CD4-positive, alpha-beta T cell (primary cell): ENCODE measurements at regions not wholly inside any gene's neighbourhood (a gene's known extent, or its start where the extent isn't known, plus 50 kb on each side); places are given as distances from the start of the nearest gene placed in this dataset.

Experiments used
- ATAC-seq: fragments of 200-7000 bp; cut with Tn5 transposase; one replicate; pipeline ENCODE4 v1.10.0; 2022; ENCODE audit warnings: mild to moderate bottlenecking; ENCODE audit not compliant: poor library complexity
- CTCF ChIA-PET: fragments of 350-600 bp; sonication (Branson Sonifier 250); formaldehyde crosslinking; loops from one replicate; lab custom pipeline; 2021; ENCODE audit warnings: antibody characterized with exemption, inconsistent platforms; lab: Charles Lee
- POLR2A ChIA-PET: fragments of 350-600 bp; sonication (Branson Sonifier 250); formaldehyde crosslinking; loops from one replicate; lab custom pipeline; 2021; ENCODE audit warnings: antibody characterized with exemption, inconsistent platforms; lab: Charles Lee
- DNase-seq, 14 experiments: peaks; one replicate each; pipeline ENCODE4 v3.0.0-alpha.2; 2013 to 2020; ENCODE audit warnings: mixed read lengths in 2 of 14
- H3K27ac ChIP-seq, 2 donors: one replicate each; pipeline versions ENCODE4 v1.5.1 to v1.7.0; 2013; ENCODE audit warnings: low read length in 2 of 2, low read depth in 1 of 2, mild to moderate bottlenecking in 1 of 2
- H3K27me3 ChIP-seq, 2 experiments: 1 replicate in 1 of 2; 2 replicates in 1 of 2; pipeline versions ENCODE4 v1.6.1 to v1.7.0; 2013; ENCODE audit warnings: low read length in 2 of 2, control low read depth in 1 of 2, mild to moderate bottlenecking in 1 of 2, moderate library complexity in 1 of 2; ENCODE audit not compliant: insufficient read depth in 2 of 2, control insufficient read depth in 1 of 2
- H3K36me3 ChIP-seq: one replicate; pipeline ENCODE4 v1.6.1; 2013; ENCODE audit warnings: low read length, control low read depth; ENCODE audit not compliant: insufficient read depth
- H3K4me1 ChIP-seq: one replicate; pipeline ENCODE4 v1.6.1; 2013; ENCODE audit warnings: low read length, control low read depth; ENCODE audit not compliant: insufficient read depth
- H3K4me3 ChIP-seq: one replicate; pipeline ENCODE4 v1.5.1; 2013; ENCODE audit warnings: mild to moderate bottlenecking, low read length, moderate library complexity
- H3K9me3 ChIP-seq, 2 experiments: 1 replicate in 1 of 2; 2 replicates in 1 of 2; pipeline versions ENCODE4 v1.6.1 to v1.7.0; 2013; ENCODE audit warnings: low read length in 2 of 2, mild to moderate bottlenecking in 2 of 2, control low read depth in 1 of 2, moderate library complexity in 1 of 2; ENCODE audit not compliant: control insufficient read depth in 1 of 2, insufficient read depth in 1 of 2
- H3K27ac Mint-ChIP-seq: one replicate; pipeline ENCODE4 v1.8.0; 2020; ENCODE audit warnings: mixed read lengths
- H3K27me3 Mint-ChIP-seq: one replicate; pipeline ENCODE4 v1.8.0; 2021; ENCODE audit warnings: mixed read lengths
- H3K36me3 Mint-ChIP-seq: one replicate; pipeline ENCODE4 v1.8.0; 2021; ENCODE audit warnings: low read depth, mixed read lengths
- H3K4me1 Mint-ChIP-seq: one replicate; pipeline ENCODE4 v1.8.0; 2021; ENCODE audit warnings: low read depth, mixed read lengths
- H3K4me3 Mint-ChIP-seq: one replicate; pipeline ENCODE4 v1.8.0; 2020; ENCODE audit warnings: mild to moderate bottlenecking, mixed read lengths
- H3K9me3 Mint-ChIP-seq: one replicate; pipeline ENCODE4 v1.8.0; 2020; ENCODE audit warnings: mixed read lengths
- intact Hi-C, 2 experiments: fragments of 100-400 bp; cut with DNase I in 1 of 2; cut with micrococcal nuclease in 1 of 2; formaldehyde crosslinking; loops; one replicate each; pipeline versions ENCODE4 v1.15.1 to v1.9.0; 2023 to 2025; cut with DNase I, micrococcal nuclease
- TF ChIP-seq, protein P1 (sequence below): fragments of 200-600 bp; IDR thresholded peaks from one replicate; pipeline ENCODE4 v1.8.0; 2022; ENCODE audit warnings: antibody characterized with exemption, mild to moderate bottlenecking

DNA sequence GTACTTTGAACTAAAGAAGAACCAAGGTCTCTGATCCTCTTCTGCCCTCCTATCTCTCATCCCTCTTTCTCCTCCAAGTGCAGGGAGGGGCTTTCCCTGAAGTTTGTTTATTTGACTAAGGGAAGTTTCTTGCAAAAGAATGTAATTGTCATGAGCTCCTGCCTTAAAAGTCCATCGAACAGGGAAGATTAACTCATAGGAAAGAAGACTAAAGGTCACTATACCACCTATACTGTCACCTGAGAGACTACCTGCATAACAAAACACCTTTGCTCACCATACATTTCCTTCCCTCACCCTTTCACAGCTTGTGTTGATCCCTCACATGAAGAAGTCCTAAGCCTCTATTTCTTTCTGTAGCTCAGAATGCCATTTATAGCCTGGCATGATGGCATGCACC lies 59.4 kb upstream of the C4orf54 start:
- H3K36me3 Mint-ChIP-seq: no peaks in the 10 kb centered on the region
- Histone ChIP-seq H3K4me3 (no peak overlapping the region), H3K9me3 (no peaks in the 10 kb centered on the region), H3K27me3 (no peaks in the 10 kb centered on the region), H3K36me3 (no peaks in the 10 kb centered on the region), H3K27ac (no peak overlapping the region), H3K4me1 (no peaks in the 10 kb centered on the region)
- intact Hi-C loops: no loop called here
- ATAC-seq (no peak), DNase-seq (no peak)
- no peaks in the 10 kb centered on the region for H3K4me1 Mint-ChIP-seq
- ChIA-PET CTCF (no interaction called here), POLR2A (no interaction called here)
- no peak overlapping the region for H3K27ac Mint-ChIP-seq
- TF ChIP-seq, protein P1, sequence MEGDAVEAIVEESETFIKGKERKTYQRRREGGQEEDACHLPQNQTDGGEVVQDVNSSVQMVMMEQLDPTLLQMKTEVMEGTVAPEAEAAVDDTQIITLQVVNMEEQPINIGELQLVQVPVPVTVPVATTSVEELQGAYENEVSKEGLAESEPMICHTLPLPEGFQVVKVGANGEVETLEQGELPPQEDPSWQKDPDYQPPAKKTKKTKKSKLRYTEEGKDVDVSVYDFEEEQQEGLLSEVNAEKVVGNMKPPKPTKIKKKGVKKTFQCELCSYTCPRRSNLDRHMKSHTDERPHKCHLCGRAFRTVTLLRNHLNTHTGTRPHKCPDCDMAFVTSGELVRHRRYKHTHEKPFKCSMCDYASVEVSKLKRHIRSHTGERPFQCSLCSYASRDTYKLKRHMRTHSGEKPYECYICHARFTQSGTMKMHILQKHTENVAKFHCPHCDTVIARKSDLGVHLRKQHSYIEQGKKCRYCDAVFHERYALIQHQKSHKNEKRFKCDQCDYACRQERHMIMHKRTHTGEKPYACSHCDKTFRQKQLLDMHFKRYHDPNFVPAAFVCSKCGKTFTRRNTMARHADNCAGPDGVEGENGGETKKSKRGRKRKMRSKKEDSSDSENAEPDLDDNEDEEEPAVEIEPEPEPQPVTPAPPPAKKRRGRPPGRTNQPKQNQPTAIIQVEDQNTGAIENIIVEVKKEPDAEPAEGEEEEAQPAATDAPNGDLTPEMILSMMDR: no peak
- H3K9me3 Mint-ChIP-seq: no peaks in the 10 kb centered on the region
- no peak overlapping the region for H3K4me3 Mint-ChIP-seq
- H3K27me3 Mint-ChIP-seq: peaks cover 11% of the 10 kb centered on the region

DNA sequence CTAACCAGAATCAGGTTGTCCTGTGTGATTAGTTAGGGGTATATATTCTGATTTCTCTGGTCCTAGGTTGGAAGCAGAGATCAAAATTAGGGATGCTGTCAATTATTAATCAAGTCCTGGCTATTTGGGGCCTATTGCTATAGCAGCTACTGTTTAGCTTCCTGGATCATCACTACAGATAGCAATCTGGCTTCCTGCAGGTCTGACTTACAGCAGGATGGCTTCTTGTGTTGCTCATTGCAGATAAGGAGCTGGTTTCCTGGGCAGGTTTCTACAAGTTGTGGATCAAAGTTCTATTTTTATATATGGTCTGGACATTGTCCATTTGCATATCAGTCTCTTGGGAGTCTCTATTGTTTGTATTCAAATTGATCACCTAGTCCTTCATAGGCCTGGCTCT lies 57.7 kb upstream of the C4orf54 start:
- Histone ChIP-seq H3K9me3 (no peaks in the 10 kb centered on the region), H3K4me1 (no peaks in the 10 kb centered on the region), H3K36me3 (no peaks in the 10 kb centered on the region), H3K27me3 (no peaks in the 10 kb centered on the region), H3K27ac (no peak overlapping the region), H3K4me3 (no peak overlapping the region)
- TF ChIP-seq, protein P1: no peak
- ChIA-PET CTCF (no interaction called here), POLR2A (no interaction called here)
- intact Hi-C loops: no loop called here
- no peaks in the 10 kb centered on the region for H3K9me3 Mint-ChIP-seq
- DNase-seq: no peak
- ATAC-seq: no peak
- H3K4me3 Mint-ChIP-seq: no peak overlapping the region
- peaks cover 11% of the 10 kb centered on the region for H3K27me3 Mint-ChIP-seq
- no peak overlapping the region for H3K27ac Mint-ChIP-seq
- H3K4me1 Mint-ChIP-seq: no peaks in the 10 kb centered on the region
- H3K36me3 Mint-ChIP-seq: no peaks in the 10 kb centered on the region

DNA sequence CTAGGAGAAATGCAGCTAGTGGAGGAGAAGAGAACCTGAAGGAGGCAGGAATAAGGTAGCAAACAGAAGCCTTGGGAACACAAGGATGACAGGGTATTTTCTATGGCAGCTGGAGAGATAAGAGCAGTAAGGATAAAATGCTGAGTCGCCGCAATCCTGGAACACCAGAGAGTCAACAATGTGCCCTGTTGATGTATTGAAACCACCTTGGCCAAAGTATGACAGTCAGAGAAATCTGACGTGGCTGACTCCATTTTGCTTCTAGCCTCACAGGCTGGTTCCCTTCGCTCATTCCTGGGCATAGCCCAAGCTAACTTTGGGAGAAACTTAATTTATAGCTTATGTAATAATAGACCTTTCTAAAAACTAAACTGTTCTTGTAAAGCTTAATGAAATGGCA lies 56.6 kb upstream of the C4orf54 start:
- H3K4me3 Mint-ChIP-seq: no peak overlapping the region
- Histone ChIP-seq H3K4me1 (no peaks in the 10 kb centered on the region), H3K4me3 (no peak overlapping the region), H3K9me3 (no peaks in the 10 kb centered on the region), H3K27ac (no peak overlapping the region), H3K36me3 (no peaks in the 10 kb centered on the region), H3K27me3 (no peaks in the 10 kb centered on the region)
- intact Hi-C loops: no loop called here
- POLR2A ChIA-PET: no interaction called here
- ATAC-seq: no peak
- no peak overlapping the region for H3K27ac Mint-ChIP-seq
- DNase-seq: no peak
- H3K4me1 Mint-ChIP-seq: no peaks in the 10 kb centered on the region
- H3K27me3 Mint-ChIP-seq: peaks cover 6% of the 10 kb centered on the region
- H3K36me3 Mint-ChIP-seq: no peaks in the 10 kb centered on the region
- TF ChIP-seq, protein P1: no peak
- CTCF ChIA-PET: no interaction called here
- H3K9me3 Mint-ChIP-seq: no peaks in the 10 kb centered on the region
